Endothelial cell of umbilical vein (primary cell): ENCODE measurements at regions not wholly inside any gene's neighbourhood (a gene's known extent, or its start where the extent isn't known, plus 50 kb on each side); places are given as distances from the start of the nearest gene placed in this dataset.

Source experiments
- BruUV-seq: library from RNA; stranded (reverse); fragments of 400-500 nt; replicated peaks from 2 replicates; lab custom pipeline; 2021; lab: Mats Ljungman, UMichigan
- CTCF ChIA-PET: fragments of 300-600, 350-600 bp; sonication (Branson Sonifier 250); formaldehyde crosslinking; loops from one replicate; lab custom pipeline; 2021; ENCODE audit warnings: antibody characterized with exemption, inconsistent platforms; lab: Charles Lee
- POLR2A ChIA-PET: fragments of 300-600, 350-600 bp; sonication (Branson Sonifier 250); formaldehyde crosslinking; loops from one replicate; lab custom pipeline; 2021; ENCODE audit warnings: antibody characterized with exemption, inconsistent platforms; lab: Charles Lee
- DNase-seq: peaks from one replicate; pipeline ENCODE4 v3.0.0-alpha.2; 2011; ENCODE audit warnings: low read depth, low spot score
- FAIRE-seq: peaks from 2 replicates; lab custom pipeline; 2011; peaks lifted over from hg19 to GRCh38; lab: Jason Lieb, UNC
- H2AFZ ChIP-seq: 2 replicates; pipeline ENCODE4 v1.6.0; 2012; ENCODE audit warnings: low read depth, low read length, control low read depth, inconsistent platforms
- H3K27ac ChIP-seq: 2 replicates; pipeline ENCODE4 v1.5.1; 2011; ENCODE audit warnings: low read depth, mild to moderate bottlenecking, control low read depth, low read length, moderate library complexity; ENCODE audit not compliant: insufficient read depth
- H3K27me3 ChIP-seq, 2 experiments: 2 replicates each; pipeline versions ENCODE4 v1.6.0 to v1.6.1; 2011; ENCODE audit warnings: low read length in 2 of 2, mixed read lengths in 1 of 2; ENCODE audit not compliant: control insufficient read depth in 2 of 2, insufficient read depth in 2 of 2
- H3K36me3 ChIP-seq, 2 experiments: 2 replicates in 1 of 2; 3 replicates in 1 of 2; pipeline ENCODE4 v1.5.1; 2011; ENCODE audit warnings: low read length in 2 of 2, mild to moderate bottlenecking in 1 of 2, moderate library complexity in 1 of 2; ENCODE audit not compliant: control insufficient read depth in 2 of 2, insufficient read depth in 2 of 2; ENCODE audit errors: extremely low read depth in 1 of 2
- H3K4me1 ChIP-seq: 3 replicates; pipeline ENCODE4 v1.5.1; 2011; ENCODE audit warnings: mild to moderate bottlenecking, low read length; ENCODE audit not compliant: control insufficient read depth, insufficient read depth; ENCODE audit errors: extremely low read depth
- H3K4me2 ChIP-seq: 2 replicates; pipeline ENCODE4 v1.6.1; 2011; ENCODE audit warnings: low read length, control low read depth, mixed read lengths; ENCODE audit not compliant: insufficient read depth
- H3K4me3 ChIP-seq, 3 experiments: fragments of 200-600 bp in 1 of 3; sonication (generic), shearing (Covaris generic) in 1 of 3; replicated peaks in 1 of 3; 2 replicates each; pipeline ENCODE4 v1.5.1; 2011 to 2016; ENCODE audit warnings: control low read depth in 3 of 3, low read length in 3 of 3, mild to moderate bottlenecking in 2 of 3, inconsistent platforms in 1 of 3, low read depth in 1 of 3, moderate library complexity in 1 of 3; ENCODE audit not compliant: insufficient read depth in 1 of 3
- H3K79me2 ChIP-seq: 2 replicates; pipeline ENCODE4 v1.6.0; 2012; ENCODE audit warnings: low read length, inconsistent platforms; ENCODE audit not compliant: control insufficient read depth, insufficient read depth
- H3K9ac ChIP-seq: replicated peaks from 2 replicates; pipeline ENCODE3; 2011; ENCODE audit warnings: low read length, control low read depth; ENCODE audit not compliant: insufficient read depth; ENCODE audit errors: extremely low read depth
- H3K9me1 ChIP-seq: replicated peaks from 3 replicates; pipeline ENCODE4 v1.6.0; 2011; ENCODE audit warnings: mild to moderate bottlenecking, low read length; ENCODE audit not compliant: control insufficient read depth, insufficient read depth; ENCODE audit errors: extremely low read depth
- H3K9me3 ChIP-seq: replicated peaks from 2 replicates; pipeline ENCODE4 v1.5.1; 2012; ENCODE audit warnings: low read length, inconsistent platforms; ENCODE audit not compliant: control insufficient read depth, insufficient read depth
- H4K20me1 ChIP-seq: replicated peaks from 2 replicates; pipeline ENCODE3; 2011; ENCODE audit warnings: mild to moderate bottlenecking, low read length; ENCODE audit not compliant: control insufficient read depth, insufficient read depth; ENCODE audit errors: extremely low read depth
- EZH2 ChIP-seq: IDR thresholded peaks from 2 replicates; pipeline ENCODE4 v1.6.1; 2012; ENCODE audit warnings: borderline replicate concordance, low read depth, mild to moderate bottlenecking, moderate library complexity, low read length, inconsistent platforms; ENCODE audit not compliant: severe bottlenecking
- FOS ChIP-seq: IDR thresholded peaks from 2 replicates; pipeline ENCODE4 v1.6.1; 2011; ENCODE audit warnings: mild to moderate bottlenecking, low read length, moderate library complexity, borderline replicate concordance; ENCODE audit not compliant: insufficient read depth
- GATA2 ChIP-seq: IDR thresholded peaks from 2 replicates; pipeline ENCODE4 v1.7.0; 2011; ENCODE audit warnings: low read depth, mild to moderate bottlenecking, moderate library complexity, mixed read lengths, low read length; ENCODE audit not compliant: insufficient read length, insufficient read depth
- JUN ChIP-seq: IDR thresholded peaks from 2 replicates; pipeline ENCODE4 v1.6.1; 2011; ENCODE audit warnings: borderline replicate concordance, low read depth; ENCODE audit not compliant: insufficient read length, insufficient read depth
- MYC ChIP-seq: IDR thresholded peaks from one replicate; pipeline ENCODE4 v1.6.1; 2011; ENCODE audit warnings: mild to moderate bottlenecking, low read depth, low read length
- POLR2A ChIP-seq: IDR thresholded peaks from 2 replicates; pipeline ENCODE4 v1.6.1; 2012; ENCODE audit warnings: low read depth, mild to moderate bottlenecking, control low read depth, low read length
- POLR2AphosphoS5 ChIP-seq: IDR thresholded peaks from 2 replicates; pipeline ENCODE4 v1.6.1; 2012; ENCODE audit warnings: low read depth, mild to moderate bottlenecking, control low read depth, low read length, moderate library complexity; ENCODE audit not compliant: insufficient read depth
- dilution Hi-C: fragments of 300-500 bp; cut with MboI; formaldehyde crosslinking; loops from one replicate; pipeline ENCODE4 v1.15.0; 2019; ENCODE audit warnings: low sequenced_read_pairs; ENCODE audit not compliant: extremely low pct_ligation_motif_present
- intact Hi-C: fragments of 100-400 bp; cut with micrococcal nuclease; formaldehyde crosslinking; loops from one replicate; pipeline ENCODE4 v1.10.0; 2022
- TF ChIP-seq, protein P1 (sequence below): IDR thresholded peaks from 2 replicates; pipeline ENCODE4 v1.6.1; 2011; ENCODE audit not compliant: insufficient read depth, insufficient read length
- TF ChIP-seq, protein P2 (sequence below), 2 donors: IDR thresholded peaks; 1 replicate in 1 of 2; 2 replicates in 1 of 2; pipeline ENCODE4 v1.5.1; 2011; ENCODE audit warnings: low read length in 2 of 2, mild to moderate bottlenecking in 2 of 2, moderate library complexity in 2 of 2, control low read depth in 1 of 2, inconsistent platforms in 1 of 2, low read depth in 1 of 2; ENCODE audit not compliant: insufficient read depth in 1 of 2; ENCODE audit errors: extremely low read depth in 1 of 2

DNA sequence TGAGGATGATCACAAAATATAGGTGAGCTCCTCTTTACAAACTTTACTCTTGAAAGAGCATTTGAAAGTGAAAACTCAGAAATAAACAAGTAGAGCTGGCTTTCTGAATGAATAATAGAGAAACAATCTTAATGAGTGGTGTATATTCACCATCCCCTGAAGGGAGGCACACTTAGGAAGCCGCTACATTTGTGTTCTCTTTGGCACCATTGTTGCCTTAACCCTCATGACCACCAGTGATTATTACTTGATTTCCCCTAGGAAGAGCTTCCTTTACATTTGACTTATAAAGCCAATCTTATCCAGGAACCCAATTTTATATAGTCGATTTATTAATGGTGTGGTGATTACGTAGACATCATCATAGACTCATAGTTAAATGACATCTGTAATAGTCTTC is 883.9 kb downstream of the TBL1XR1 start:
- no peak overlapping the region for H3K27ac ChIP-seq
- no peaks in the 10 kb centered on the region for H3K9me1 ChIP-seq
- ChIA-PET POLR2A (no interaction called here), CTCF (no interaction called here)
- H3K9me3 ChIP-seq, result no peaks in the 10 kb centered on the region
- intact Hi-C loops (no loop called here), dilution Hi-C loops (no loop called here)
- H3K27me3 ChIP-seq, result no peaks in the 10 kb centered on the region
- H3K4me1 ChIP-seq, result no peaks in the 10 kb centered on the region
- H3K79me2 ChIP-seq, result no peaks in the 10 kb centered on the region
- no TSS peak for BruUV-seq
- H3K36me3 ChIP-seq, result no peaks in the 10 kb centered on the region
- no peak overlapping the region for H3K4me2 ChIP-seq
- no peak overlapping the region for H2AFZ ChIP-seq
- H3K9ac ChIP-seq, result no peak overlapping the region
- no peak for TF ChIP-seq JUN
- no peak for TF ChIP-seq POLR2A
- TF ChIP-seq GATA2, result no peak
- TF ChIP-seq, protein P1, sequence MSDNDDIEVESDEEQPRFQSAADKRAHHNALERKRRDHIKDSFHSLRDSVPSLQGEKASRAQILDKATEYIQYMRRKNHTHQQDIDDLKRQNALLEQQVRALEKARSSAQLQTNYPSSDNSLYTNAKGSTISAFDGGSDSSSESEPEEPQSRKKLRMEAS, result no peak
- TF ChIP-seq, protein P2, sequence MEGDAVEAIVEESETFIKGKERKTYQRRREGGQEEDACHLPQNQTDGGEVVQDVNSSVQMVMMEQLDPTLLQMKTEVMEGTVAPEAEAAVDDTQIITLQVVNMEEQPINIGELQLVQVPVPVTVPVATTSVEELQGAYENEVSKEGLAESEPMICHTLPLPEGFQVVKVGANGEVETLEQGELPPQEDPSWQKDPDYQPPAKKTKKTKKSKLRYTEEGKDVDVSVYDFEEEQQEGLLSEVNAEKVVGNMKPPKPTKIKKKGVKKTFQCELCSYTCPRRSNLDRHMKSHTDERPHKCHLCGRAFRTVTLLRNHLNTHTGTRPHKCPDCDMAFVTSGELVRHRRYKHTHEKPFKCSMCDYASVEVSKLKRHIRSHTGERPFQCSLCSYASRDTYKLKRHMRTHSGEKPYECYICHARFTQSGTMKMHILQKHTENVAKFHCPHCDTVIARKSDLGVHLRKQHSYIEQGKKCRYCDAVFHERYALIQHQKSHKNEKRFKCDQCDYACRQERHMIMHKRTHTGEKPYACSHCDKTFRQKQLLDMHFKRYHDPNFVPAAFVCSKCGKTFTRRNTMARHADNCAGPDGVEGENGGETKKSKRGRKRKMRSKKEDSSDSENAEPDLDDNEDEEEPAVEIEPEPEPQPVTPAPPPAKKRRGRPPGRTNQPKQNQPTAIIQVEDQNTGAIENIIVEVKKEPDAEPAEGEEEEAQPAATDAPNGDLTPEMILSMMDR (IDR thresholded peaks at IDR 0.05; ENCODE audit: extremely low read depth in 1 of 2, insufficient read depth in 1 of 2, low read depth in 1 of 2, low read length in 2 of 2), result no peak
- no peak for TF ChIP-seq FOS
- no peak for TF ChIP-seq POLR2AphosphoS5
- TF ChIP-seq EZH2, result no peak
- TF ChIP-seq MYC, result no peak
- no peak for FAIRE-seq
- H3K4me3 ChIP-seq, result no peak overlapping the region
- H4K20me1 ChIP-seq, result no peaks in the 10 kb centered on the region
- no peak for DNase-seq
